Ishikawa (cell line): ENCODE measurements at regions not wholly inside any gene's neighbourhood (a gene's known extent, or its start where the extent isn't known, plus 50 kb on each side); places are given as distances from the start of the nearest gene placed in this dataset.

Experiments used
- EGR1 ChIP-seq: IDR thresholded peaks from 2 replicates; pipeline ENCODE4 v1.6.1; 2012
- FOXM1 ChIP-seq: IDR thresholded peaks from 2 replicates; pipeline ENCODE4 v1.6.1; 2012; ENCODE audit warnings: low read depth, borderline replicate concordance
- REST ChIP-seq: IDR thresholded peaks from 2 replicates; pipeline ENCODE4 v1.6.1; 2012; ENCODE audit warnings: low read depth, mild to moderate bottlenecking
- TAF1 ChIP-seq: IDR thresholded peaks from 2 replicates; pipeline ENCODE4 v1.6.1; 2012; ENCODE audit warnings: low read depth, mild to moderate bottlenecking
- YY1 ChIP-seq: IDR thresholded peaks from 2 replicates; pipeline ENCODE4 v1.6.1; 2012; ENCODE audit warnings: low read depth
- TF ChIP-seq, protein P1 (sequence below): IDR thresholded peaks from 2 replicates; pipeline ENCODE4 v1.6.1; 2012

DNA sequence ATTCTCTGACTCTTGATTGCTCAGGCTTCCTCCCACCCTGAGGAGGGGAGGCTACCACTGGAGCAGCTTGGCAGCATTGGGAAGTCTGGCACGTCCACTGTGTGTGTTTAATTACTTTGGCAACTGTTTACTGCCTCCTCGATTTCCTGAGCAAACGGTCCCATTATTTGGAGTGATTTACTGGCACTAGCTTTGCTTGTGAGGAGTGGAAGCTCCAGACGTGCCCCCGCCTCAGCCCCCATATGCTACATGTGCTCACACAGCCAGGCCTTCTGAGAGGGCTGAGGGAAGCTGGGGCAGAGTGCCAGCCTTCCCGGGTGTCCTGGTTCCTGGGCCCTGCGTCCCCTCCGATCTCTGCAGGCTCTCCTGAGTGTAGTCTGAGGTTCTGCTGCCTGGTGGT, 306.2 kb downstream of the PTPRU start:
- TF ChIP-seq EGR1 = no peak
- no peak for TF ChIP-seq YY1
- TF ChIP-seq FOXM1 = no peak
- TF ChIP-seq TAF1 = no peak
- no peak for TF ChIP-seq REST
- TF ChIP-seq, protein P1, sequence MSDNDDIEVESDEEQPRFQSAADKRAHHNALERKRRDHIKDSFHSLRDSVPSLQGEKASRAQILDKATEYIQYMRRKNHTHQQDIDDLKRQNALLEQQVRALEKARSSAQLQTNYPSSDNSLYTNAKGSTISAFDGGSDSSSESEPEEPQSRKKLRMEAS = no peak
